ENCODE measurements at regions not wholly inside any gene's neighbourhood (a gene's known extent, or its start where the extent isn't known, plus 50 kb on each side); places are given as distances from the start of the nearest gene placed in this dataset.

DNA sequence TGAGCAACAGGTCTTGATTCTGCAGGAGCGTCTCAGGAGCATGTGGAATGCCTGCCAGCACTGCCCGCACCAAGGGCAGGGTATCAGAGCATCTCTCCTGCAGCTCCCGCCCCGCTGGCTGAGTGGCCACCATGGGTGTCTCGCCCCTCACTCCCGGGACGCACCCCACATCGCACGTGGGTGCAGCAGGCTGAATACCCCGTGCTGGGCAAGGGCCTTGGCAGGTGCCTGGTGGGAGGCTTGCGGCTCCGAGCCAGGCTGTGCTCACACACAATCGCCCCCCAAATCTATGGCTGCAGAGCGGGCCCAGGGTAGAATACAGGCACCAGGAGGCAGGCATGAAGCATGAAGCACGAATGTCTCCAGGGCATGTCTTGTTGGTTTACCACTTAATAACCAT, 103.9 kb upstream of the TMEM132D start:
- TF ChIP-seq CTCF (IDR thresholded peaks at IDR 0.05; ENCODE audit: borderline replicate concordance, control extremely low read depth, extremely low read depth, insufficient read depth, missing control alignments), result no peak
- in situ Hi-C loops (cut with MboI; ENCODE audit: low sequenced_read_pairs, unreplicated experiment), result no loop called here

GRCh38 chr12:130008241-130008640, 104.4 kb upstream of the TMEM132D start:
- TF ChIP-seq CTCF (IDR thresholded peaks at IDR 0.05; ENCODE audit: borderline replicate concordance, control extremely low read depth, extremely low read depth, insufficient read depth, missing control alignments), result no peak
- in situ Hi-C loops (cut with MboI; ENCODE audit: low sequenced_read_pairs, unreplicated experiment), result no loop called here
- DNase-seq (ENCODE audit: low spot score), result no peak

More for the DNA sequence above, 103.9 kb upstream of the TMEM132D start:
- no peak for DNase-seq (ENCODE audit: low spot score)

GRCh38 chr12:130009961-130010360, 106.1 kb upstream of the TMEM132D start:
- in situ Hi-C loops (cut with MboI; ENCODE audit: low sequenced_read_pairs, unreplicated experiment), result no loop called here
- TF ChIP-seq CTCF (IDR thresholded peaks at IDR 0.05; ENCODE audit: borderline replicate concordance, control extremely low read depth, extremely low read depth, insufficient read depth, missing control alignments), result no peak
- DNase-seq (ENCODE audit: low spot score), result no peak

GRCh38 chr12:130011611-130012385, 108.0 kb upstream of the TMEM132D start:
- DNase-seq (ENCODE audit: low spot score), result no peak
- in situ Hi-C loops (cut with MboI; ENCODE audit: low sequenced_read_pairs, unreplicated experiment), result no loop called here
- TF ChIP-seq CTCF (IDR thresholded peaks at IDR 0.05; ENCODE audit: borderline replicate concordance, control extremely low read depth, extremely low read depth, insufficient read depth, missing control alignments), result no peak

- in situ Hi-C loops (cut with MboI; ENCODE audit: low sequenced_read_pairs, unreplicated experiment), result no loop called here
- peak; percentile 78 for DNase-seq (ENCODE audit: low spot score)
- peak; percentile 67 for TF ChIP-seq CTCF (IDR thresholded peaks at IDR 0.05; ENCODE audit: borderline replicate concordance, control extremely low read depth, extremely low read depth, insufficient read depth, missing control alignments)
Observed at GRCh38 chr12:130013771-130014484, 110.1 kb upstream of the TMEM132D start.

DNA sequence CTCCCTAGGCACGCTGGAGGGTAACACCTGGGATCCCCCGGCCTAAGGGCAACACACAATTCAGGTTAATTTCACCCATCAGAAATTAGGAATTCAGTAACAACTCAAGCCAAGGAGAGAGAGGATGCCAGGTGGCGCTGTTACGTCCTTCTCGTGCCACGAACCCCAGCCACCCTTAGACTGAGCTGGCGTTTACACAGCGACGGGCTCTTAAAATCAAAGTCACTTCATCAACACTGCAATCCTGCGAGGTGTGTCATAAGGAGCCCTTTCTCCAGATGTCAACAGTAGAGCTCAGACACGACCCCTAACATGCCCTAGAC, 110.6 kb upstream of the TMEM132D start:
- in situ Hi-C loops (cut with MboI; ENCODE audit: low sequenced_read_pairs, unreplicated experiment), result no loop called here
- no peak for TF ChIP-seq CTCF (IDR thresholded peaks at IDR 0.05; ENCODE audit: borderline replicate concordance, control extremely low read depth, extremely low read depth, insufficient read depth, missing control alignments)
- DNase-seq (ENCODE audit: low spot score), result no peak

Data from GM13976 (cell line).